B cell (primary cell): ENCODE measurements at regions not wholly inside any gene's neighbourhood (a gene's known extent, or its start where the extent isn't known, plus 50 kb on each side); places are given as distances from the start of the nearest gene placed in this dataset. TPM values are rescaled to one million over a fixed set of nuclear protein-coding genes. Genes with fewer than 3 reads are reported as not detected.

ENCODE experiments used
- ATAC-seq: fragments of 200-7000 bp; cut with Tn5 transposase; one replicate; pipeline ENCODE4 v1.10.0; 2021; ENCODE audit warnings: low read depth, mild to moderate bottlenecking, moderate number of reproducible peaks, moderate library complexity
- CTCF ChIA-PET: fragments of 350-600 bp; sonication (Branson Sonifier 250); formaldehyde crosslinking; loops from one replicate; lab custom pipeline; 2021; ENCODE audit warnings: antibody characterized with exemption, inconsistent platforms; lab: Charles Lee
- POLR2A ChIA-PET: fragments of 350-600 bp; sonication (Branson Sonifier 250); formaldehyde crosslinking; loops from one replicate; lab custom pipeline; 2021; ENCODE audit warnings: antibody characterized with exemption; lab: Charles Lee
- DNase-seq: peaks from one replicate; pipeline ENCODE4 v3.0.0; 2013
- H2AFZ ChIP-seq: 2 replicates; pipeline ENCODE4 v1.6.1; 2012; ENCODE audit warnings: mild to moderate bottlenecking, low read depth, low read length; ENCODE audit not compliant: insufficient read depth, poor library complexity, severe bottlenecking
- H3K27ac ChIP-seq, 2 donors: 1 replicate in 1 of 2; 2 replicates in 1 of 2; pipeline ENCODE4 v1.5.1; 2012 to 2013; ENCODE audit warnings: low read length in 2 of 2, mild to moderate bottlenecking in 2 of 2, moderate library complexity in 1 of 2
- H3K27me3 ChIP-seq, 4 experiments: fragments of 200-600 bp in 1 of 4; sonication (generic) in 1 of 4; replicated peaks in 1 of 4; 1 replicate in 2 of 4; 2 replicates in 2 of 4; pipeline versions ENCODE4 v1.6.1 to v1.7.0; 2013 to 2016; ENCODE audit warnings: low read length in 3 of 4, mild to moderate bottlenecking in 2 of 4, mixed read lengths in 1 of 4, moderate library complexity in 1 of 4; ENCODE audit not compliant: insufficient read depth in 4 of 4, control insufficient read depth in 3 of 4; ENCODE audit errors: control extremely low read depth in 1 of 4
- H3K36me3 ChIP-seq, 2 experiments: replicated peaks in 1 of 2; 1 replicate in 1 of 2; 2 replicates in 1 of 2; pipeline versions ENCODE4 v1.6.1 to v1.7.1; 2013; ENCODE audit warnings: low read length in 1 of 2; ENCODE audit not compliant: insufficient read depth in 2 of 2, control insufficient read depth in 1 of 2; ENCODE audit errors: control extremely low read depth in 1 of 2, extremely low read depth in 1 of 2
- H3K4me1 ChIP-seq, 2 donors: fragments of 200-600 bp in 1 of 2; sonication (generic) in 1 of 2; 1 replicate in 1 of 2; 2 replicates in 1 of 2; pipeline versions ENCODE4 v1.5.1 to v1.6.1; 2013 to 2017; ENCODE audit warnings: low read length in 2 of 2; ENCODE audit not compliant: control insufficient read depth in 2 of 2, insufficient read depth in 2 of 2
- H3K4me2 ChIP-seq: replicated peaks from 2 replicates; pipeline ENCODE3; 2012; ENCODE audit warnings: mild to moderate bottlenecking, low read depth, low read length; ENCODE audit not compliant: poor library complexity, severe bottlenecking
- H3K4me3 ChIP-seq, 5 experiments: fragments of 200-600 bp in 1 of 5; sonication (generic) in 1 of 5; 1 replicate in 3 of 5; 2 replicates in 2 of 5; pipeline versions ENCODE4 v1.5.1 to v1.7.0; 2011 to 2016; ENCODE audit warnings: low read length in 4 of 5, mild to moderate bottlenecking in 4 of 5, low read depth in 2 of 5, control low read depth in 1 of 5, moderate library complexity in 1 of 5; ENCODE audit not compliant: insufficient read depth in 1 of 5; ENCODE audit errors: control extremely low read depth in 1 of 5, extremely low read depth in 1 of 5
- H3K79me2 ChIP-seq: fragments of 200-600 bp; sonication (generic); one replicate; pipeline ENCODE4 v1.6.0; 2016; ENCODE audit warnings: low read length; ENCODE audit not compliant: control insufficient read depth, insufficient read depth
- H3K9ac ChIP-seq: fragments of 200-600 bp; sonication (generic); 2 replicates; pipeline ENCODE4 v1.6.1; 2017; ENCODE audit warnings: mild to moderate bottlenecking, low read length, moderate library complexity
- H3K9me3 ChIP-seq, 3 donors: one replicate each; pipeline versions ENCODE4 v1.6.1 to v1.7.1; 2013; ENCODE audit warnings: low read length in 2 of 3; ENCODE audit not compliant: control insufficient read depth in 2 of 3, insufficient read depth in 1 of 3; ENCODE audit errors: control extremely low read depth in 1 of 3
- H4K20me1 ChIP-seq: 2 replicates; pipeline ENCODE4 v1.6.0; 2012; ENCODE audit warnings: mild to moderate bottlenecking, low read length; ENCODE audit not compliant: insufficient read depth, control insufficient read depth, poor library complexity, severe bottlenecking
- H3K27ac Mint-ChIP-seq: one replicate; pipeline ENCODE4 v1.8.0; 2021; ENCODE audit warnings: mixed read lengths
- H3K27me3 Mint-ChIP-seq: one replicate; pipeline ENCODE4 v1.8.0; 2021; ENCODE audit warnings: mixed read lengths
- H3K4me1 Mint-ChIP-seq: one replicate; pipeline ENCODE4 v1.8.0; 2021; ENCODE audit warnings: mixed read lengths
- H3K4me3 Mint-ChIP-seq: one replicate; pipeline ENCODE4 v1.8.0; 2021; ENCODE audit warnings: mixed read lengths
- H3K9me3 Mint-ChIP-seq: one replicate; pipeline ENCODE4 v1.8.0; 2022; ENCODE audit warnings: mixed read lengths; ENCODE audit not compliant: insufficient read depth
- EZH2 ChIP-seq: IDR thresholded peaks from 2 replicates; pipeline ENCODE4 v1.6.1; 2012; ENCODE audit warnings: borderline replicate concordance, low read depth, mild to moderate bottlenecking, moderate library complexity, low read length; ENCODE audit not compliant: insufficient read depth, poor library complexity, severe bottlenecking
- WGBS: methylation state at CpG from one replicate; pipeline ENCODE4 v1.1.5; 2013; ENCODE audit warnings: missing lambda C conversion rate; ENCODE audit not compliant: insufficient coverage; 5-methylcytosine and 5-hydroxymethylcytosine counted together
- intact Hi-C: fragments of 100-400 bp; cut with micrococcal nuclease; formaldehyde crosslinking; loops from one replicate; pipeline ENCODE4 v1.10.0; 2022
- small RNA-seq: library from RNA; depleted of rRNA; stranded (forward); fragments of <200 nt; gene quantifications from one replicate; pipeline ENCODE3, GENCODE V24; 2012; ENCODE audit warnings: low replicate concordance, low read depth; ENCODE audit not compliant: insufficient read length
- TF ChIP-seq, protein P1 (sequence below): fragments of 200-600 bp; IDR thresholded peaks from one replicate; pipeline ENCODE4 v1.8.0; 2022; ENCODE audit warnings: antibody characterized with exemption, mild to moderate bottlenecking

DNA sequence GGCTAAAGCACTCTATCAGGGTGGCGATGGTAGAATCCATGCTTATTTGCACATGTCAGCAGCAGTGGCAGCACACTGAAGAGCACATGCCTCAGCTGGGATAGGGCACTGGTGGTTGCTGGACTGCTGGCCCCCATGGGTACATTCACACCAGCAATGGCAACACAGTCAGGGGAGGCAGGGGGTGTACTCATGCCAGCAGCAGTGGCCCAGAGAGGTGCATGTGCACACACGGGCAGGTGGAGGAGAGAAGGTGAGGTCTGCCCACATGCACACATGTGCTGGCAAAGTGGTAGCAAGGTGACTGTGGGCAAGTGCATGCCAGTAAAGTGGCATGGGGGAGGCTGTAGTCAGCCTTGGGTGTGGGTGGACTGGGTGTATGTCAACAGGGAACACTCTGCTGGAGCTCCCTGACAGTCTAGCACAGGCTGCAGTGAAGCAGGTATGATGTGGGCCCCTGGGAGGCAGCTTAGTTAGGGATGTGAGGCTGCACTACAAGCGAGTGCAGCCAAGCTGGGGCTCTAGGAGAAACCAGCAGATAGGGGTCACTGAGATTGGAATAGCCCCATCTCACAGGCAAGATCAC is 53.9 kb upstream of the NPAP1 start:
- 79% methylated on average over 3 of the region's 3 CpGs for WGBS
- Histone ChIP-seq H3K4me1 (no peaks in the 10 kb centered on the region), H3K27me3 (no peaks in the 10 kb centered on the region), H3K4me2 (no peak overlapping the region), H3K9ac (no peak overlapping the region), H2AFZ (no peak overlapping the region), H3K9me3 (peaks cover 4 to 17% (median 5%) of the 10 kb centered on the region in 3 donors), H3K4me3 (no peak overlapping the region), H3K27ac (no peak overlapping the region), H3K79me2 (no peaks in the 10 kb centered on the region), H4K20me1 (no peaks in the 10 kb centered on the region), H3K36me3 (no peaks in the 10 kb centered on the region)
- Mint-ChIP-seq H3K27ac (no peak overlapping the region), H3K4me3 (no peak overlapping the region), H3K4me1 (no peaks in the 10 kb centered on the region), H3K9me3 (peaks cover 14% of the 10 kb centered on the region), H3K27me3 (no peaks in the 10 kb centered on the region)
- TF ChIP-seq, protein P1, sequence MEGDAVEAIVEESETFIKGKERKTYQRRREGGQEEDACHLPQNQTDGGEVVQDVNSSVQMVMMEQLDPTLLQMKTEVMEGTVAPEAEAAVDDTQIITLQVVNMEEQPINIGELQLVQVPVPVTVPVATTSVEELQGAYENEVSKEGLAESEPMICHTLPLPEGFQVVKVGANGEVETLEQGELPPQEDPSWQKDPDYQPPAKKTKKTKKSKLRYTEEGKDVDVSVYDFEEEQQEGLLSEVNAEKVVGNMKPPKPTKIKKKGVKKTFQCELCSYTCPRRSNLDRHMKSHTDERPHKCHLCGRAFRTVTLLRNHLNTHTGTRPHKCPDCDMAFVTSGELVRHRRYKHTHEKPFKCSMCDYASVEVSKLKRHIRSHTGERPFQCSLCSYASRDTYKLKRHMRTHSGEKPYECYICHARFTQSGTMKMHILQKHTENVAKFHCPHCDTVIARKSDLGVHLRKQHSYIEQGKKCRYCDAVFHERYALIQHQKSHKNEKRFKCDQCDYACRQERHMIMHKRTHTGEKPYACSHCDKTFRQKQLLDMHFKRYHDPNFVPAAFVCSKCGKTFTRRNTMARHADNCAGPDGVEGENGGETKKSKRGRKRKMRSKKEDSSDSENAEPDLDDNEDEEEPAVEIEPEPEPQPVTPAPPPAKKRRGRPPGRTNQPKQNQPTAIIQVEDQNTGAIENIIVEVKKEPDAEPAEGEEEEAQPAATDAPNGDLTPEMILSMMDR = no peak
- no peak for TF ChIP-seq EZH2
- CTCF ChIA-PET = no interaction called here
- POLR2A ChIA-PET = no interaction called here
- DNase-seq (no peak), ATAC-seq (no peak)
- intact Hi-C loops = no loop called here

Small RNA genes in the stretch of these regions (small RNA-seq; reads per million reads assigned to genes)
- gene RNU6-741P = not detected
